HG02970 (cell line): ENCODE measurements at regions not wholly inside any gene's neighbourhood (a gene's known extent, or its start where the extent isn't known, plus 50 kb on each side); places are given as distances from the start of the nearest gene placed in this dataset.

ENCODE experiments used
- ATAC-seq: cut with Tn5 transposase; IDR thresholded peaks from one replicate; pipeline ENCODE4 v1.9.1; 2021; ENCODE audit warnings: mild to moderate bottlenecking, moderate library complexity, moderate number of reproducible peaks; ENCODE audit not compliant: unreplicated experiment, low FRiP score

DNA sequence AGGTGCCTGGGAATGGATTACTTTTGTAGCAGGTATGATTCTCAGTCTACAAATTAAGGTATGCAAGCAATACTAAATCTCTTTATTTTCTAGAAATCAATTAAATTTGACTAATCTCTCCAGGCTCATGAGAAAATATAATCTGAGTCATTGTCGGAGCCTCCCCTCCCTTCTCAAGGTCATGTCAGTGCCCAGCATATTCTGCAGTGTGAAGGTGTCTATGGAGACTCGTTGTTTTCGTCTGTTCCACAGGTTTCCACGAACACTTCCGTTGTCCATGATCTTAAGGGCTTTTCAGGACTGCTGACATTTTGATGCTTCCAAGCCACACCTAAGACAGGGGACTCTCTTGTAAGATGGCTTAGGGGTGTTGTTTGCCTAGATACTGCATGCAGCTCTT, 56.6 kb upstream of the SCOC start:
- no peak for ATAC-seq

- no peak for ATAC-seq
Observed at GRCh38 chr4:140315970-140316369, 57.5 kb upstream of the SCOC start.

DNA sequence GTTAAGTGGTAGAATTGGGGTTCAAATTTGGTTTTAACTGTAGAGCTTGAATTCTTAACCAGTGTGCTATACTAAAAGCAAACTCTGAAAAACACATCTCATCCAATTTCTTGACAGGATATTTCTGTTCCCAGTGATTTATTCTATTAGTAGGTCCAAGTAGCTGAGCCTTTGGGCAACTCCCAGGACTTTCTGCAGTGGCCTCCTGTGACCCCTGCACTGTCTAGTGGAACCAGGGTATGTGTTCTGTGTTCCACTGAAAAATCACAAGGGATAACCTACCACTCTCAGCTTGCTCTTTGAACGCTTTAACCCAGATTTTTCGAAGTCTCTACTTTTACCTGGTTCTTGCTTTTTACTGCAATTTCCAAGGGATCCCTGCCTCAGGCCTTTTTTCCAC, 58.0 kb upstream of the SCOC start:
- no peak for ATAC-seq

- ATAC-seq, result no peak
Observed at GRCh38 chr4:140315019-140315418, 58.4 kb upstream of the SCOC start.

DNA sequence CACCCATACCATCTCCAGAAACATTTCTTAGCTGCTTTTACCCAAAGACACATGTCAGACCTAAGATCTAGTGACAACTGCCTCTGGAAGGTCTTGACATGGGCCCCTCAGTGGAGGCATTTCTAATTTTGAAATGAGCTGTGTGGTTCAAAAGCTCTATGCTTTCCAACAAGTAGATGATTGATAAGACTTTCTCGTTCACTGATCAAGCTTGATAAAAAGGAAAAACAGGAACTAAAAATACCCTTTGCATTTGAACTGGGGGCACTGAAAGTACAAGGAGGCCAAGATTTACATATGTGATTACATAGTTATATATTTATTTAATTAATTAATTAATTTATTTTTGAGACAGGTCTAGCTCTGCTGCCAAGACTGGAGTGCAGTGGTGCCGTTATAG, 61.3 kb upstream of the SCOC start:
- ATAC-seq, result no peak

- ATAC-seq, result no peak
Observed at GRCh38 chr4:140311257-140311835, 62.1 kb upstream of the SCOC start.

DNA sequence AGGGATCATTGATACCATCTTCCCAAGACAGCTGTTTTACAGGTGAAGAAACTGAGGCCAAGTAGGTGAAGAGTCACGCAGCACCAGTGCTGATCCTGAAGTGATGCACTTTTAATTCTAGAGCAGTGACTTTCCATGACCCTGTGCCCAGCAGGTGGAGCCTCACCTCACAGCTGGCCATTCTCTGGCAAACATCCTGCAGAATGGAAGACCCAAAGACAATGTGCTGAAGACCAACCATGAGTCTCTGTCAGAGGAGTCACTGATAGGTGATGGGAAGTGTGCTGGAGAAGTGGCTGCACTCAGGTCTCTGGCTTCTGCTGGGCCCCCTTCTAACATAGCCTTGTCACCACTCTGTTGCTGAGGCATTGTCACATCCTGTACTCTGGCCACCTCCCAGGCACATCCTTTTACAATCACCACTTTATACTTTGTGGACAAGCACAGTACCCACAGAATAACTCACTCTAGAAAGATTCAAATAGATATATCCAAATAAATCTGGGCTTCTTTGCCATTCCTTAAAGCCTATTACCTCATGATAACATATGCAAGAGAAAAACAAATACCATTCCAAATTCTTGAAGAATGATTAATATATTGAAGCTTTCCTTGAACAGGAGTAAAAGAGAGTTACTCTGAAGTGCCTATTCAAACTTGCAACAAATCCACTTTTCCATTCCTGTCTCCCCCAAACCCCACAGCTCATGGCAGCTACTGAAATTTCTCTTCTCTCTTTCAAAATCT, 64.1 kb upstream of the SCOC start:
- no peak for ATAC-seq

DNA sequence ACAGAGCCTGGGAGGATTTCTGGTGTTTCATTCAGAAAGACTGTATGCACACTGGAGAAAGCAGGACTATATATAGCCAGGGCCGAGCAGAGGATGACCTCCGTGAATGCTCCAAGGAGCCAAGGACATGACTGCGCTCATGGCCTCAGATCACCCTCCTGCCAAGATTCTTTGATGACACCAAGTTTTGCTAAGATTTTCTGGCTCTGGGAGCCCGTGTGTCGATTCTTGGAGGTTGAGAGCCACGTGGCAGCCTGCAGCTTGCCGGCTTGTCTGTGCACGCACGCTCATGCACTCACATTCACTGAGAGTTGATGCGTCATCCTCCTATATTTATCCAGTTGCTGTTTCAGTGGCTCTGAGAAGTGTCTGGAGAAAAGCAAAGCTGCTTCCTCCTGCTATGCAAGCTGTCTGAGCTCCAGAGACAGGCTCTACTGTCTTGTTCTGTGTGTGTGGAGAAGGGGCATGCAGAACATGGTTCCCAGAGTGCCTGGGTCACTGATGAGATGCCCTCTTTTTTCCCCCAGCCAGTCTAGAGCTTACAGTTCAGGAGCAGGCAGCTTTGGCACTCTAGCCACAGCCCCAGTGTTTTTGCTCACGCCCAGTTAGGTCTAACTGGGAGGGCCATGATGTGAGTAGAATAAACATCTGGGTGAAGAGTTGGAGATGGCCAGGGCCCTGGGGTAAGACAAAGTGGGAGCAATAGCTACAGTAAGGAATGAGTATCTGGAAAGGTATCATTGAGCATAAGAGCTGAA, 64.9 kb upstream of the SCOC start:
- ATAC-seq, result no peak

DNA sequence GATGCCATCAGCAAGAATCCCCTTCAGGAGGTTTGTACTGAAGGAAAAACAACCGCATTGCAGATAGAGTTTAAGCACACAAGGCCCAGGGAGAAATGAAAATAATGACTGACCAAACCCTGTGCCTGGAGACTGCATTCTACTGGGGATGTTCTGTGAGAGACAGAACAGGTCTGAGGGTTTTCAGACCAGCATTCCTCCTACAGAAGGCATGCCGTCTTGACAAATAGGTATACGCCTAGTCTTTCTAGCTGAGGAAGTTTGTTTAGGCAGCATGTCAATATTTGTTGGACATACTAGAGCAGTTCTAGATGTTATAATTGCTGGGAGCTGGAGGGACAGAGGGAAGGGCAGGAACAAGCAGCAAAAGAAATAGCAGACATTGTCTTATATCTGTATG, 68.4 kb upstream of the SCOC start:
- ATAC-seq, result no peak

DNA sequence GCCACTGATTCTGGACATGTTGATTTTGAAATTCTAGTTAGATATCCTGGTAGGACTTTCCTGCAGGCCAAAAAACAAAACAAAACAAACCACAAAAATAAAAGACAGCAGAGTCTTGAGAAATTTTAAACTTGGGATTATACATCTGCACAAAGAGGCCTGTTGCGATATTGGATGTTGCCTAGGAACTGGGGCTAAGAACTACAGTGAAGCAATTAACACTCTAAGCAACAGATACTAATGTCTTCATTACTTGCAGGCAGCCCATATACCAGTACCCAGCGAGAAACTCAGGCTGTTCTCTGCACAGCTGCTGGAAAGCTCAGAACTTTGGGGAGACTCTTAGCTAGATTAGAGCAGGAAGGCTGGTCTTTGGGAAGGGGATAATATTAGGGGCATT, 69.1 kb upstream of the SCOC start:
- no peak for ATAC-seq

DNA sequence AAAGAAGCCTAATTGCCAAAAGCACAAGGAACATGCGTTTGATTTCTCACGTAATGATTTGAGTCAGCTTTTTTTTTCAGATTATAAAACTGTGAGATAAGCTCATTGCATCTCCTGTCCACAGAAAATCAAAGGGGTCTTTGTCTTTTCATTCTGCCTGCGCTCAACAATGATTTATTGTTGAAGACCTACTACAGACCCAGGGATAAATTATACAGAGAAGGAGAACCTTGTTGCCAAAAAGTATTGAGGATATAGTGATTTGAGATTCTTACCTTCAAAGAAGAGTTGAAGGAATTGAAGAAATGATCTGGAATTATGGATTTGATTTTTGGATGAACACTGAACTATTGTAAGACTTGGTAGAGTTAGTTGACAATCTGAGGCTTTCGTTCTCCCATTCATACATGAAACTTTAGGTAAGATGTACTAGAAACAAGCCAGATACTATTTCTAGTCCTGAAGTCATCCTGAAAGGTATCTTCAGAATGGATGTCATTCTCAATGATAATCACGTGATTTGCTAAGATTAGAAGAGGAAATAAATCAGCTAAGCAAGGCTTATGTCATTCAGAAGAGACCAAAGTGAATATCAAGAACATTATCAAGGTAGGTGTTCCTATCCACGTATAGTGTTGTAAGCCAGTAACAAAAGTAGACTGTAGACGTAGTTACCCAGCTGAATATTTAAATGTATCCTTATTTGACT, 71.1 kb upstream of the SCOC start:
- no peak for ATAC-seq

DNA sequence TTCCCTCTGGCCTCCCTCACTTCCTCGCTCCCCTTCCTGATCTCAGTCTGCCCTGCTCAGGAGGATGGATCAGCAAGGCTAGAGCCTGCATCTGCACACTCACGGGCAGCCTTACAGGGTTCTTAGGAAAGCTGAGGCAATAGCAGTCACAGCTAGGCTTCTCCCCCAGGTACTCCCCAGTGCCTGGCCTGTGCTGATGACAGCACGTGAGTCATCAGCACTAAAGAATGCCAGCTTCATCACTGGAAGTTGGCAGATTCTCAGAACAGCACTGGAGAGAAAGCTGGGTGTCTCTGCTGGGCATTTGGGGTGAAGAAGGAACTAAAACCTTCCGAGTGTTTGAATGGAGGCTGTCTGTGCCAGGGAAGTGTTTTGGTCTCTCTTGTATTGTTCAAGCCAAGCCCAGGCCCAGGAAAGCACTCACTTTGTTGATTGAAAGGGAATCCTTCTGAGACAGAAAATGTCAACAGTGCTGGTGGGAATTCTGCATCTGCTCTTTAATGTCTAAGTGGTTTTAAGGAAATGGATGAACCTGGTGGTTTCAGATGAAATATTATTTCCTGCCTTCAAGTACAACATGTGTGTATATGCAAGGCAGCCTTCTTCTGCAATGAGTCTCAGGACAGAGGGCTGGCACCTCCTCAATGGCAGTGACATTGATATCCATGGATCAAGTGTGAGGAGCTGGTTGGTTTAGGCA, 73.0 kb upstream of the SCOC start:
- ATAC-seq, result no peak

DNA sequence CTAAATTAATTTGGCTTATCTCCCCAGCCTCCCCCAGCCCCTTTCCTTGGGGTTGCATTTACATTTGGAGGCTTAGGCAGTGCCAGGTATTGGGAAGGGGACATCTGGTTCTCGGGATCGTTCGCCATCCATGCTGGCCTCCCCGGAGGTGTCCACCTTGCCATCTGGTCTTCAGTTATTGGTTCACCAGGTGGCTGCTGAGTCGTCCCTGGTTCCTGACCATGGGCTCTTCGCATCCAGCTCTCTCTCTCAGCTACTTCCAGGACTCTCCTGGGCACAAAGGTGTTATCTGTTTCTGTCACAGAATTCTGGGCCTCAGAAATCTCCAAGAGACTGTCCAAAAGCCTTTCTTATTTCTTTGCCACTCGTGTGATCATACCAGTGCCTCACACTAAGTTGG, 75.4 kb upstream of the SCOC start:
- ATAC-seq, result no peak

DNA sequence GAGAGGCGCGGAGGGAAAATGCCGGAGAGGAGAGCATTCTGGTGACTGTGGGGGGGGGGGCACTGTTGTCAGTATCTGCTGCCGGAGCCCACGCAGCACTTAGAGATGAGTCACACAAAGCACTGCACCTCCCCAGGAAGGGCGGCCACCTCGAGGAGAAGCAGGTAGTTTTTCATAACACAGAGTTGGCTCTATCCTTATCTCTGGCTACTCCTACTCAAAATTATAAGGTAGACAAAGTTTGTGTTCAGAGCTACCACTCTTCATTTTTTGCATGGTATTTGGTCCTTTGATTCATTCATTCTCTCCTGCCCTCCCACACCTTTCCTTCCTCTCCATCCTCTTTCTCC, 76.2 kb upstream of the SCOC start:
- no peak for ATAC-seq

DNA sequence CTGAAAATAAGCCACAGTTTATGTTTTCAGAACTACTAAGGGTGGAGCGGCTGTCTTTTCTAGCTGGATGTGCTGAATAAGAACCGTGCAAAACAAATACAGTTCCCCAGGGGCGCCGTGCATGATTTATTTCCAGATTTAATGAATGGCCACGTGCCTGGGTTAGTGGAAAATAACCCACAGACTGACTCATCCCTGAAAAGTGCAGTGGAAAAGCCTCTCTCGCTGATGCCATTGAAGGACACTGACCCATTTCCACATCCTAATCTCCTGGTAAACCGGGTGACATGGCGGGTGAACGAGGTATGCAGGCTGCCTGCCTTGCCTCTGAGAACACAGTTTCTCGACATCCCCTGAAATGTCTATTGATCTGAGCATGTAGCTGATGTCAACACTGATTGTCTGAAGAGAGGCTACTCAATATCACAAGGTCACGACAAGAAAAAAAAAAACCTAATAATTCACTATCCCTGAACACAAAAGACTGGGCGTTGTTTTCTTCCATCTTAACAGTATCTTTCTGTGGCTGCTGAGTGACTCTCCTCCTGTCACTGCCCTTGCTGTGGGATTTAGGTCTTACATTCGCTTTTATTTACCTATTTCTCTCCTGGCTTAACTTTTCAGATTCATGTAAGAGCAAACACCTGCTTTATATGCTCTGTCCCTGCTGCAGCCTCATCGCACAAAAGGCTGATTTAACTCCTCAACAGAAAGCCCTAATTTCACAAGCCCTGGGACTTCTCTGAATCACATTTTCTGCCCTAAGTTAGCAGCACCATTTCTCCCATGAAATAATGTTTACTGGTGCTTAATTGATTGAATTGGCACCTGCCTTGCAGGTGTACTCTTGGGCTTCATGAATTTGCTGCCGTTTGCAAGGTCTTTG, 76.9 kb upstream of the SCOC start:
- no peak for ATAC-seq

- no peak for ATAC-seq
Observed at GRCh38 chr4:140293979-140294378, 79.5 kb upstream of the SCOC start.

DNA sequence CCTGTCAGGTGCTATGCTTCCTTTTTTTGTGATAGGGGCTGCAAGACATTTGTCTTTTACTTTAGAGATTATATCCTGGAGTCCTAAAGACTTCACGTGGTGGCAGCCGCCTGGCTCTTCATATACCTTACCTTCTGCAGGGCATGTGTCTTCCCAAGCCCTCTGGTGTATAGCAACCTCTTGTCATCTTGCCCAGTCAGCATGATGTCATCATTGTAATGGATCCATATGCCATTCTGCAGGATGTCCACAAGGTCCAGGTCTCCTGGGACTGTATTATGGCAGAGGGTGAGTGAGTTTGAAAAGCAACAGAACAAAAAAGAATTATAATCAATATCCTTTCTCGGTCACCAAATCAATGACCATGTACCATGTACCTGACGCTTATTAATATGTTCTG, 82.2 kb upstream of the SCOC start:
- no peak for ATAC-seq

DNA sequence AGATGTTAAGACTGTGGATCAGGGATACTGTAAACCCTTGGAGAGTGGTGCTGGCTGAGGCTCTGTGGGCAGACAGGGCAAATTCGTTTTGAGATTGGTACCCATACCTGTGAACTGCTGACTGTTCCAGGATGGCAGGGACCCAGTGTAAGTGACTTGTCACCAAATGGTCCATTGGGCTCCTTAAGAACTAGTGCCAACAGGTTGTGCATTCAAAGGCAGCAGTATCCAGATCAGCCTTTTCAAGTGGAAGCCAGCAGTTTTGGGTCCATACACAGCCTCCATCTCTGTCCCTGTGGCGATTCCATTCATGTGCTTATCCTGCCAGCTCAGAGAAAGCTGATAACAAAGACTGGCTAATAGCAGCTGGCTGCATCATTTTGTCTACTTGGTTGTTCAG, 84.0 kb upstream of the SCOC start:
- no peak for ATAC-seq

DNA sequence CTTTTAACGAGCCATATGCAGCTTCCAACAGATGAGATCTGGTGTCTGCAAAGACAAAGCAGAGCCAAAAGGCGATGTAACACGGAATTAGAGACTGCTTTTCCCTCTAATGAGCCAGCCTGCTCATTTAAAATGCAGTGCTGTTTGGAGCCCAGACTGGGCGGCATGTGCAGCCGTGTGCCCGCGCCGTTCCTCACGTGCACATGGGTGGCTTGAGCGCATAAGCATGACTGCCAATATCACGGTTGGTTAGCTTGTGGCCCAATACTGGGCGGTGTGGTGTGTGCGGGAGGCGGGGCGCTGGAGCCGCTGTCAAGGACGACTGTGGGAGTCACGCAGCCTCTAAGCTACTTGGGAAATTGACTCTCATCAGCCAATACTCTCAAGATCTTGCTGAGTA, 87.0 kb upstream of the SCOC start:
- ATAC-seq, result no peak

DNA sequence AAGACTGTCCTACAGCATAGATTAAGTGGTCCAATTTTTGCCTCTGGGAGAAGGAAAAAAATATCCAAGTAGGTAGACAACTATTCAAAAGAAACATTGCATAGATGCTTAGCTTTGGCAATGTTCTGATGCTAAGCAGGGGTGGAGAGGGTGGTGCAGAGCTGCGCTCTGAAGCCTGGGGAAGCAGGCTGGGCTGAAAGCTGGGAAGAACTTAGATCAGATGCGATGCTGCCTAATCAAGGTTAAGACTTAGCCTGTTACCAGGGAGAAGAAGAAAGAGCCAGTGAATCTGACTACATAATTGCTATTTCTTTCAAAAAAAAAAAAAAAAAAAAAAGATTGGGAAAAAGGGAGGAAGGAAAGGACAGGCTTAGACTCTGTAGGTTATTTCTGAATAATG, 89.0 kb upstream of the SCOC start:
- ATAC-seq, result no peak
